HCT116 (cell line): ENCODE measurements at regions not wholly inside any gene's neighbourhood (a gene's known extent, or its start where the extent isn't known, plus 50 kb on each side); places are given as distances from the start of the nearest gene placed in this dataset.

ENCODE experiments used
- ATAC-seq: fragments of 200-7000 bp; cut with Tn5 transposase; 2 replicates; pipeline ENCODE4 v1.9.1; 2020; ENCODE audit warnings: mild to moderate bottlenecking, moderate library complexity
- BruUV-seq: library from RNA; stranded (reverse); fragments of 400-500 nt; replicated peaks from 2 replicates; lab custom pipeline; 2021; lab: Mats Ljungman, UMichigan
- CTCF ChIA-PET: fragments of 300-600 bp; sonication (Branson Sonifier 250); formaldehyde crosslinking; loops from one replicate; lab custom pipeline; 2021; ENCODE audit warnings: antibody characterized with exemption; lab: Charles Lee
- POLR2A ChIA-PET: fragments of 300-600, 350-600 bp; sonication (Branson Sonifier 250); formaldehyde crosslinking; loops from one replicate; lab custom pipeline; 2021; ENCODE audit warnings: antibody characterized with exemption; lab: Charles Lee
- RAD21 ChIA-PET, 2 experiments: fragments of 300-600 bp; sonication (Branson Sonifier 250); formaldehyde crosslinking; loops; one replicate each; lab custom pipeline; 2023; ENCODE audit warnings: low total read pairs in 2 of 2; ENCODE audit not compliant: uncharacterized antibody in 2 of 2, unreplicated experiment in 2 of 2, low non-redundant PET in 1 of 2; lab: Charles Lee
- DNase-seq: peaks from one replicate; pipeline ENCODE4 v3.0.0-alpha.2; 2010; ENCODE audit warnings: low read depth, low spot score
- H2AFZ ChIP-seq: fragments of 200-600 bp; shearing (Covaris generic), sonication (generic); 2 replicates; pipeline ENCODE4 v1.6.1; 2017; ENCODE audit warnings: low read depth, mixed run types, mixed read lengths, antibody characterized with exemption, low read length; ENCODE audit not compliant: poor library complexity, severe bottlenecking
- H3K27ac ChIP-seq: 2 replicates; pipeline ENCODE4 v1.5.1; 2012; ENCODE audit warnings: low read depth, low read length
- H3K27me3 ChIP-seq: fragments of 200-600 bp; sonication (generic); 2 replicates; pipeline ENCODE4 v1.6.1; 2016; ENCODE audit warnings: mixed run types, low read length, mixed read lengths; ENCODE audit not compliant: insufficient read depth
- H3K36me3 ChIP-seq, 2 experiments: fragments of 200-500 bp in 1 of 2; fragments of 200-600 bp in 1 of 2; sonication (Bioruptor generic) in 1 of 2; sonication (generic) in 1 of 2; 2 replicates each; pipeline versions ENCODE4 v1.5.1 to v1.6.1; 2014 to 2016; ENCODE audit warnings: low read length in 2 of 2, inconsistent platforms in 1 of 2, mixed read lengths in 1 of 2, mixed run types in 1 of 2; ENCODE audit not compliant: insufficient read depth in 2 of 2, control insufficient read depth in 1 of 2
- H3K4me1 ChIP-seq, 2 experiments: fragments of 200-600 bp in 1 of 2; sonication (generic) in 1 of 2; 2 replicates each; pipeline versions ENCODE4 v1.5.1 to v1.6.1; 2012 to 2017; ENCODE audit warnings: low read length in 2 of 2, inconsistent platforms in 1 of 2, mild to moderate bottlenecking in 1 of 2, mixed read lengths in 1 of 2, mixed run types in 1 of 2, moderate library complexity in 1 of 2; ENCODE audit not compliant: insufficient read depth in 2 of 2, control insufficient read depth in 1 of 2
- H3K4me2 ChIP-seq: fragments of 200-600 bp; sonication (generic); 2 replicates; pipeline ENCODE4 v1.6.1; 2017; ENCODE audit warnings: mixed run types, low read length, mixed read lengths
- H3K4me3 ChIP-seq, 2 experiments: fragments of 200-600 bp in 1 of 2; sonication (generic) in 1 of 2; replicated peaks in 1 of 2; 2 replicates each; pipeline ENCODE4 v1.5.1; 2011 to 2016; ENCODE audit warnings: low read length in 2 of 2, control low read depth in 1 of 2, low read depth in 1 of 2, mild to moderate bottlenecking in 1 of 2, mixed read lengths in 1 of 2, mixed run types in 1 of 2
- H3K79me2 ChIP-seq: fragments of 200-600 bp; sonication (generic); 2 replicates; pipeline ENCODE4 v1.6.1; 2017; ENCODE audit warnings: mild to moderate bottlenecking, mixed run types, low read length, moderate library complexity, mixed read lengths; ENCODE audit not compliant: insufficient read depth
- H3K9ac ChIP-seq: fragments of 200-600 bp; sonication (generic); 2 replicates; pipeline ENCODE4 v1.6.1; 2016; ENCODE audit warnings: low read length, mixed read lengths
- H3K9me2 ChIP-seq: fragments of 200-600 bp; sonication (generic), shearing (Covaris generic); 2 replicates; pipeline ENCODE4 v1.6.1; 2017; ENCODE audit warnings: mixed run types, mild to moderate bottlenecking, moderate library complexity; ENCODE audit not compliant: insufficient read depth
- H3K9me3 ChIP-seq, 2 experiments: fragments of 200-500 bp in 1 of 2; fragments of 200-600 bp in 1 of 2; sonication (Bioruptor generic) in 1 of 2; sonication (generic) in 1 of 2; 2 replicates each; pipeline ENCODE4 v1.6.1; 2014 to 2017; ENCODE audit warnings: low read length in 2 of 2, mixed read lengths in 2 of 2, inconsistent platforms in 1 of 2, low read depth in 1 of 2, mild to moderate bottlenecking in 1 of 2, mixed run types in 1 of 2, moderate library complexity in 1 of 2; ENCODE audit not compliant: control insufficient read depth in 1 of 2, insufficient read depth in 1 of 2
- H4K20me1 ChIP-seq: fragments of 200-600 bp; sonication (generic), shearing (Covaris generic); 2 replicates; pipeline ENCODE4 v1.6.1; 2017; ENCODE audit warnings: mixed run types, mild to moderate bottlenecking, moderate library complexity; ENCODE audit not compliant: insufficient read depth
- CEBPB ChIP-seq: IDR thresholded peaks from 2 replicates; pipeline ENCODE4 v1.6.1; 2012; ENCODE audit warnings: low read depth
- EZH2 ChIP-seq: fragments of 200-600 bp; sonication (generic); IDR thresholded peaks from 2 replicates; pipeline ENCODE4 v1.6.1; 2017; ENCODE audit warnings: antibody characterized with exemption, mixed run types
- POLR2AphosphoS5 ChIP-seq: IDR thresholded peaks from 2 replicates; pipeline ENCODE4 v1.6.1; 2011; ENCODE audit warnings: mild to moderate bottlenecking, low read depth, low read length, moderate library complexity
- SRF ChIP-seq: IDR thresholded peaks from 2 replicates; pipeline ENCODE4 v1.6.1; 2012; ENCODE audit warnings: low read depth
- YY1 ChIP-seq: IDR thresholded peaks from 2 replicates; pipeline ENCODE4 v1.6.1; 2011; ENCODE audit warnings: low read length, low read depth, moderate library complexity, mild to moderate bottlenecking; ENCODE audit not compliant: insufficient replicate concordance; ENCODE audit errors: extremely low read depth
- ZNF274 ChIP-seq: fragments of 200-500 bp; sonication (Bioruptor generic); IDR thresholded peaks from 2 replicates; pipeline ENCODE4 v1.6.1; 2014; ENCODE audit warnings: mild to moderate bottlenecking, low read depth, low read length, inconsistent platforms
- intact Hi-C: fragments of 100-400 bp; cut with micrococcal nuclease; formaldehyde crosslinking; loops from 2 replicates; pipeline ENCODE4 v1.10.0; 2022
- TF ChIP-seq, protein P1 (sequence below): IDR thresholded peaks from 2 replicates; pipeline ENCODE4 v1.6.1; 2012
- TF ChIP-seq, protein P2 (sequence below): IDR thresholded peaks from 2 replicates; pipeline ENCODE4 v1.6.1; 2012; ENCODE audit warnings: low read depth
- TF ChIP-seq, protein P3 (sequence below): IDR thresholded peaks from 2 replicates; pipeline ENCODE4 v1.6.1; 2012
- TF ChIP-seq, protein P4 (sequence below), 3 experiments: fragments of 200-600 bp in 1 of 3; sonication (generic) in 1 of 3; IDR thresholded peaks in 2 of 3; conservative IDR thresholded peaks in 1 of 3; 2 replicates each; pipeline ENCODE4 v1.5.1; 2012 to 2017; ENCODE audit warnings: low read depth in 2 of 3, low read length in 2 of 3, antibody characterized with exemption in 1 of 3, borderline replicate concordance in 1 of 3, control low read depth in 1 of 3, mild to moderate bottlenecking in 1 of 3, mixed read lengths in 1 of 3, mixed run types in 1 of 3, moderate library complexity in 1 of 3; ENCODE audit not compliant: insufficient read depth in 1 of 3

DNA sequence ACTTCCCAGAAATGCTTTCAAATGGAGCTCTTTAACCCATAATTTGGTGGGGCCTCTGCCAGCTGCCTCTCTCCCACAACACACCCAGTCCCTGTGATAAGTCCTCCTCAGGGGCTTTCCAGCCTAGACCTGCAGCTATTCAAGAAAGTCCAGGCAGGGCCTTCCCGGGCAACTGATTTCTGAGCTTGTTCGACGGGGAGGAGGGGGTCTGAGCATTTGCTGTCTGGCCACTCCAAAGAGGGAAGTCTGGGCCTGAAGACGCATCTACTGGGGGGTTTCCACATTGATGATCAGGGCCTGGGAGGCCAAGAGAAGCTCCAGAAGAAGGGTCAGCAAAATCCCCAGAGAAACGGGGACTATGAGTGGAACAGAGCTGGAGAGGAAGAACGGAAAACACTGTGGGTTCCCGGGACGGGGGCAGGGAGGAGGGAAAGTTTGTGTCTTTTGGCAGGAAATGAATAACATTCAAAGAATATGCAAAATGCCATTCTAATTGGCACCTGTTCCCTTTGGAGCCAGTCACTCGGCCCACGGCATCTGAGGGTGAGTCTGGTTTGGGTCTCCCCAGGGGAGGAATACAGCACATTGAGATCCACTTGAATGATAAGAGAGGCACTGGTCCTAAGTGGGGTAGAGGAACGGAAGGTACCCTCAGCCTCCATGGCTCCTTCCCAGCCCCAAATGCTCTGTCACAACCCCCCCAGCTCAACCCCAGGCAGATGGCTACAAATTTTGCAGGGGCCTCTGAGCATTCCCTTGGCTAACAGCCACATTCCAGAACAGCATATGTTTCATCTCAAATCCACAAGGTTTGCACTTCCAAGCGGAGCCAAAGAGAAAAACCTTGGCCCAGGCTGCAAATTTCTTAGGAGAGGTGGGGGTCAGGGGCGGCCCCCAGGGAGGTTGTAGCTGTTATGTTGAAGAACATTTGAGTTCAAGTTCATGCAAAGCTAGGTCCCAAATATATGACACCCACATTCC lies 72.0 kb downstream of the RPUSD4 start:
- DNase-seq, result no peak
- Histone ChIP-seq H3K9me2 (no peaks in the 10 kb centered on the region), H3K27ac (no peak overlapping the region)
- ChIA-PET RAD21 (no interaction called here), CTCF (no interaction called here), POLR2A (no interaction called here)
- TF ChIP-seq, protein P1, sequence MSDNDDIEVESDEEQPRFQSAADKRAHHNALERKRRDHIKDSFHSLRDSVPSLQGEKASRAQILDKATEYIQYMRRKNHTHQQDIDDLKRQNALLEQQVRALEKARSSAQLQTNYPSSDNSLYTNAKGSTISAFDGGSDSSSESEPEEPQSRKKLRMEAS, result no peak
- no peak for TF ChIP-seq EZH2
- no peak for TF ChIP-seq CEBPB
- no peak for TF ChIP-seq SRF
- no peak for TF ChIP-seq ZNF274
- TF ChIP-seq, protein P2, sequence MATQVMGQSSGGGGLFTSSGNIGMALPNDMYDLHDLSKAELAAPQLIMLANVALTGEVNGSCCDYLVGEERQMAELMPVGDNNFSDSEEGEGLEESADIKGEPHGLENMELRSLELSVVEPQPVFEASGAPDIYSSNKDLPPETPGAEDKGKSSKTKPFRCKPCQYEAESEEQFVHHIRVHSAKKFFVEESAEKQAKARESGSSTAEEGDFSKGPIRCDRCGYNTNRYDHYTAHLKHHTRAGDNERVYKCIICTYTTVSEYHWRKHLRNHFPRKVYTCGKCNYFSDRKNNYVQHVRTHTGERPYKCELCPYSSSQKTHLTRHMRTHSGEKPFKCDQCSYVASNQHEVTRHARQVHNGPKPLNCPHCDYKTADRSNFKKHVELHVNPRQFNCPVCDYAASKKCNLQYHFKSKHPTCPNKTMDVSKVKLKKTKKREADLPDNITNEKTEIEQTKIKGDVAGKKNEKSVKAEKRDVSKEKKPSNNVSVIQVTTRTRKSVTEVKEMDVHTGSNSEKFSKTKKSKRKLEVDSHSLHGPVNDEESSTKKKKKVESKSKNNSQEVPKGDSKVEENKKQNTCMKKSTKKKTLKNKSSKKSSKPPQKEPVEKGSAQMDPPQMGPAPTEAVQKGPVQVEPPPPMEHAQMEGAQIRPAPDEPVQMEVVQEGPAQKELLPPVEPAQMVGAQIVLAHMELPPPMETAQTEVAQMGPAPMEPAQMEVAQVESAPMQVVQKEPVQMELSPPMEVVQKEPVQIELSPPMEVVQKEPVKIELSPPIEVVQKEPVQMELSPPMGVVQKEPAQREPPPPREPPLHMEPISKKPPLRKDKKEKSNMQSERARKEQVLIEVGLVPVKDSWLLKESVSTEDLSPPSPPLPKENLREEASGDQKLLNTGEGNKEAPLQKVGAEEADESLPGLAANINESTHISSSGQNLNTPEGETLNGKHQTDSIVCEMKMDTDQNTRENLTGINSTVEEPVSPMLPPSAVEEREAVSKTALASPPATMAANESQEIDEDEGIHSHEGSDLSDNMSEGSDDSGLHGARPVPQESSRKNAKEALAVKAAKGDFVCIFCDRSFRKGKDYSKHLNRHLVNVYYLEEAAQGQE, result no peak
- TF ChIP-seq, protein P3, sequence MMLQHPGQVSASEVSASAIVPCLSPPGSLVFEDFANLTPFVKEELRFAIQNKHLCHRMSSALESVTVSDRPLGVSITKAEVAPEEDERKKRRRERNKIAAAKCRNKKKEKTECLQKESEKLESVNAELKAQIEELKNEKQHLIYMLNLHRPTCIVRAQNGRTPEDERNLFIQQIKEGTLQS, result no peak
- no peak for TF ChIP-seq POLR2AphosphoS5
- TF ChIP-seq, protein P4, sequence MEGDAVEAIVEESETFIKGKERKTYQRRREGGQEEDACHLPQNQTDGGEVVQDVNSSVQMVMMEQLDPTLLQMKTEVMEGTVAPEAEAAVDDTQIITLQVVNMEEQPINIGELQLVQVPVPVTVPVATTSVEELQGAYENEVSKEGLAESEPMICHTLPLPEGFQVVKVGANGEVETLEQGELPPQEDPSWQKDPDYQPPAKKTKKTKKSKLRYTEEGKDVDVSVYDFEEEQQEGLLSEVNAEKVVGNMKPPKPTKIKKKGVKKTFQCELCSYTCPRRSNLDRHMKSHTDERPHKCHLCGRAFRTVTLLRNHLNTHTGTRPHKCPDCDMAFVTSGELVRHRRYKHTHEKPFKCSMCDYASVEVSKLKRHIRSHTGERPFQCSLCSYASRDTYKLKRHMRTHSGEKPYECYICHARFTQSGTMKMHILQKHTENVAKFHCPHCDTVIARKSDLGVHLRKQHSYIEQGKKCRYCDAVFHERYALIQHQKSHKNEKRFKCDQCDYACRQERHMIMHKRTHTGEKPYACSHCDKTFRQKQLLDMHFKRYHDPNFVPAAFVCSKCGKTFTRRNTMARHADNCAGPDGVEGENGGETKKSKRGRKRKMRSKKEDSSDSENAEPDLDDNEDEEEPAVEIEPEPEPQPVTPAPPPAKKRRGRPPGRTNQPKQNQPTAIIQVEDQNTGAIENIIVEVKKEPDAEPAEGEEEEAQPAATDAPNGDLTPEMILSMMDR (IDR thresholded peaks at IDR 0.05 in 2 of 3, conservative IDR thresholded peaks at IDR 0.05 in 1 of 3; ENCODE audit: borderline replicate concordance in 1 of 3, insufficient read depth in 1 of 3, low read depth in 2 of 3, low read length in 2 of 3), result no peak
- no peak for TF ChIP-seq YY1
- TF ChIP-seq, all 23 proteins: peak for 0
- Histone ChIP-seq H3K36me3 (no peaks in the 10 kb centered on the region), H3K27me3 (peaks cover 13% of the 10 kb centered on the region; the same call in 1 of the 2 replicates), H3K4me2 (no peak overlapping the region), H4K20me1 (no peaks in the 10 kb centered on the region), H3K4me1 (no peaks in the 10 kb centered on the region), H3K4me3 (no peak overlapping the region), H2AFZ (no peak overlapping the region), H3K9me3 (no peaks in the 10 kb centered on the region), H3K9ac (no peak overlapping the region), H3K79me2 (no peaks in the 10 kb centered on the region)
- ATAC-seq, result no peak
- BruUV-seq, result no TSS peak
- intact Hi-C loops, result no loop called here
